Subcutaneous abdominal adipose tissue (tissue), 5 donors: ENCODE measurements at regions not wholly inside any gene's neighbourhood (a gene's known extent, or its start where the extent isn't known, plus 50 kb on each side); places are given as distances from the start of the nearest gene placed in this dataset.

Experiments
- H3K27ac ChIP-seq: one replicate; pipeline ENCODE4 v1.7.0; 2013; ENCODE audit warnings: low read depth, mild to moderate bottlenecking, inconsistent platforms, low read length, moderate library complexity
- H3K27me3 ChIP-seq, 5 donors: one replicate each; pipeline ENCODE4 v1.7.0; 2013; ENCODE audit warnings: low read length in 5 of 5, inconsistent platforms in 1 of 5; ENCODE audit not compliant: control insufficient read depth in 5 of 5, insufficient read depth in 4 of 5
- H3K36me3 ChIP-seq, 5 donors: one replicate each; pipeline ENCODE4 v1.7.0; 2013; ENCODE audit warnings: low read length in 5 of 5; ENCODE audit not compliant: control insufficient read depth in 5 of 5, insufficient read depth in 5 of 5
- H3K4me1 ChIP-seq, 5 donors: one replicate each; pipeline ENCODE4 v1.7.0; 2013; ENCODE audit warnings: low read length in 5 of 5, mild to moderate bottlenecking in 3 of 5, moderate library complexity in 1 of 5; ENCODE audit not compliant: control insufficient read depth in 5 of 5, insufficient read depth in 5 of 5
- H3K4me3 ChIP-seq, 5 donors: one replicate each; pipeline ENCODE4 v1.7.0; 2013; ENCODE audit warnings: low read length in 5 of 5, low read depth in 1 of 5
- H3K9ac ChIP-seq, 5 donors: one replicate each; pipeline ENCODE4 v1.7.0; 2013; ENCODE audit warnings: low read length in 5 of 5, mild to moderate bottlenecking in 4 of 5, moderate library complexity in 3 of 5
- H3K9me3 ChIP-seq, 5 donors: one replicate each; pipeline ENCODE4 v1.7.0; 2013; ENCODE audit warnings: low read length in 5 of 5; ENCODE audit not compliant: control insufficient read depth in 5 of 5
- donor health status: healthy.
- donor health status: healthy.
- donor health status: healthy.
- donor health status: healthy.
- donor health status: healthy.

- Histone ChIP-seq H3K4me3 (no peak overlapping the region), H3K9ac (no peak overlapping the region), H3K27ac (no peak overlapping the region), H3K36me3 (no peaks in the 10 kb centered on the region), H3K9me3 (no peaks in the 10 kb centered on the region), H3K4me1 (no peaks in the 10 kb centered on the region), H3K27me3 (no peaks in the 10 kb centered on the region)
Observed at GRCh38 chr4:123966990-123967769, 570.6 kb downstream of the SPRY1 start.

DNA sequence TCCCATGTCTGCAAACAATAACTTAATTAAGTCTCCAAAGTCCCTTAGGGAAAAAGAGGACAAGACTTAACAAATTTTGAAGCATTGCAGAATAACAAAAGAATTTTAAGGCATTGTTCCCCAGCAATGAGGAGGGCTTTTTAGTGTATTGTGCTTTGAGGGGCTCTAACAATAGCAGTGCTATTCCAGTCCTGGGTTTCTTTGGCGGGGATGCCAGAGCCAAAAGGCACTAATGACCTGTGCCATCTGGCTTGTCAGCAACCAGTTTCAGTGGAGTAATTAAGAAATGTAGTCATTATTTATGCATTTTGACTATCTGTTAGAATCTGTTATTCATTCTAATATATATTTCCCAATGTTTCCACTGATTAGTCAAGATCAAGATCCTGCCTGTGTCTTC is 575.4 kb downstream of the SPRY1 start:
- H3K27me3 ChIP-seq: no peaks in the 10 kb centered on the region
- no peaks in the 10 kb centered on the region for H3K36me3 ChIP-seq
- no peaks in the 10 kb centered on the region for H3K9me3 ChIP-seq
- H3K27ac ChIP-seq: no peak overlapping the region
- H3K4me3 ChIP-seq: no peak overlapping the region
- peaks cover 0 to 7% (median 0%) of the 10 kb centered on the region in 5 donors for H3K4me1 ChIP-seq
- H3K9ac ChIP-seq: no peak overlapping the region

DNA sequence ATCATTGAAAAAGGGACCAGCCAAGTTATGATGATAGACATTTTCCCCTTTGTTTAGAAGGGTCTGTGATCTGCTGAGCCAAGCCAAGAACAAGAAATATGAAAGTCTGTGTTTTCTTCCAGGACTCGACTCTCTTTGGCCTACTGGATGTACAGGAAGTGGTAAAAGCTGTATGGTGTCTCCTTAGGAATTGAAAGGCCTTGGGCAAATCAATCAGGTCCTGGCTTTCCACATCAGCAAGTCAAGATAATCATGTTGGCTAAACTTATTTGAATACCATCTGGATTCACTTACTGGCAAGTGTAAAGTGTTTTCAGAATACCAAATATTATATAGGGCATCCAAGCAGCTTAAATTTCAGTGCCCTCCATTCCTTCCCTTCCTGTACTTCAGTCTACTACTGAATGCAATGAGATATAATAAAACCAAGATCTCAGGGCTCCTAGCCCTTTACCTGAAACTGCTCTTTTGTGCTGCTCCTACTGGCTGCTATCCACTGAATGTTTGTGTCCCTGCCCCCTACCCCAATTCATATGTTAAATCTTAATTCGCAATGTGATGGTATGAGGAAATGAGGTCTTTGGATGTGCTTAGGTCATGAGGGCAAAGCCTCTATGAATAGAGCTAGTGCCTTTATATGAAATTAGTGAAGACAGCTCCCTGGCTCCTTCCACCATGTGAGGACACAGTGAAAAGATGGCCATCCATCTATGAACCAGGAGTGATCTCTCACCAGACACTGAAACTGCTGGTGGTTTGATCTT is 578.0 kb downstream of the SPRY1 start:
- Histone ChIP-seq H3K4me1 (peaks cover 0 to 7% (median 0%) of the 10 kb centered on the region in 5 donors), H3K9ac (no peak overlapping the region), H3K27ac (no peak overlapping the region)

GRCh38 chr4:123976285-123976684 is 579.7 kb downstream of the SPRY1 start:
- Histone ChIP-seq H3K27ac (no peak overlapping the region), H3K4me3 (no peak overlapping the region), H3K9me3 (peaks cover 0 to 13% (median 0%) of the 10 kb centered on the region in 5 donors), H3K4me1 (peaks cover 0 to 8% (median 0%) of the 10 kb centered on the region in 5 donors), H3K36me3 (no peaks in the 10 kb centered on the region), H3K27me3 (no peaks in the 10 kb centered on the region), H3K9ac (no peak overlapping the region)

More for the DNA sequence above, 578.0 kb downstream of the SPRY1 start:
- peaks cover 0 to 10% (median 0%) of the 10 kb centered on the region in 5 donors for H3K9me3 ChIP-seq
- no peaks in the 10 kb centered on the region for H3K36me3 ChIP-seq
- no peak overlapping the region for H3K4me3 ChIP-seq
- no peaks in the 10 kb centered on the region for H3K27me3 ChIP-seq

GRCh38 chr4:123976819-123977218 is 580.2 kb downstream of the SPRY1 start:
- Histone ChIP-seq H3K27me3 (no peaks in the 10 kb centered on the region), H3K4me1 (peaks cover 0 to 8% (median 0%) of the 10 kb centered on the region in 5 donors), H3K9ac (no peak overlapping the region), H3K27ac (no peak overlapping the region), H3K9me3 (peaks cover 0 to 13% (median 0%) of the 10 kb centered on the region in 5 donors), H3K36me3 (no peaks in the 10 kb centered on the region), H3K4me3 (no peak overlapping the region)

DNA sequence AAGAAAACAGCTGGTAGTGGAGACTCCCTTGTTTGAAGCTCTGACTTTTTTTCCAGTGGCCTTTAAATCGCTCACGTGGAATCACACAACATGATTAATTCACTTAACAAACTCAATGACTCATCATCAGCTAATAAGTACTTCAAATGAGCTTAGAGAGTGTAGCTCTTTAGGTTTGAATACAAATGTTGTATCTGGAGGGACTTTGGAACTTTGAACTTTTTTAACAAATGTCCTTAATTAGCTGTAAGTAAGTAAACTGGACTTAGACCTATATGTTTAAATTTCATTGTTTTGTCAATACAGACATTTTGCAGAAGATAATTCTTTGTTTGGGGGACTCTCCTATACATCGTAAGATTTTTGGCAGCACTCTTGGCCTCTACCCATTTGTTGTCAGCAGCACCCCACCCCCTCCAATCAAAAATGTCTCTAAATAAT is 581.1 kb downstream of the SPRY1 start:
- H3K27ac ChIP-seq: no peak overlapping the region

GRCh38 chr4:123978637-123979036 is 582.0 kb downstream of the SPRY1 start:
- no peaks in the 10 kb centered on the region for H3K27me3 ChIP-seq
- H3K9ac ChIP-seq: no peak overlapping the region
- no peak overlapping the region for H3K4me3 ChIP-seq
- peaks cover 0 to 8% (median 0%) of the 10 kb centered on the region in 5 donors for H3K4me1 ChIP-seq
- no peaks in the 10 kb centered on the region for H3K36me3 ChIP-seq
- peaks cover 0 to 21% (median 5%) of the 10 kb centered on the region in 5 donors for H3K9me3 ChIP-seq
- H3K27ac ChIP-seq: no peak overlapping the region

More for the DNA sequence above, 581.1 kb downstream of the SPRY1 start:
- no peaks in the 10 kb centered on the region for H3K36me3 ChIP-seq
- H3K4me1 ChIP-seq: peaks cover 0 to 8% (median 0%) of the 10 kb centered on the region in 5 donors
- H3K27me3 ChIP-seq: no peaks in the 10 kb centered on the region
- no peak overlapping the region for H3K9ac ChIP-seq
- peaks cover 0 to 15% (median 2%) of the 10 kb centered on the region in 5 donors for H3K9me3 ChIP-seq
- no peak overlapping the region for H3K4me3 ChIP-seq

DNA sequence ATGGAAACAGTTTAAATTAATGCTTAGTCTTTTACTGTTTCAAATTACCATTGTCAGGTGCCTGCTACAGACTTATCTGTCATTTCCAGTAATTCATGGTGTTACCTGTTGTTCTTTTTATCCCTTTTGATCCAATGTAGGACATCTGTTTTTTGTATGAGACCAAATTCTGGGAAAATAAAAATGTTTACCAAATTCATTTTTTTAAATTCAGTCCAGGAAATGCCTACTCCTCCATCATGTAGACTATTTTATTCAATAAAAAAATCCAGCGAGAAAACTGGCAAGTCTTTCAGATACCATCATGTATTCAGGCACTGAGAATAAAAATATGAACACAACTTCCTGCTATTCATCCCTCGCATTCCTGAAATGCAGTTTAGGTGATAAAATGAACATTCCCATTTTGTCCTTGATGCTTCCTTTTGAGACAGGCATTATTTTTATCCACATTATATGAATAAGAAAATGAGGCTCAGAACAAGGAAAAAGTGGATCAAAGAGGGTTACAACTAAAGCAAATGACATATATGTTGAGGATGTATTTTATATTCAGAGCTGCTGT is 584.2 kb downstream of the SPRY1 start:
- H3K9ac ChIP-seq: no peak overlapping the region
- H3K9me3 ChIP-seq: peaks cover 0 to 21% (median 5%) of the 10 kb centered on the region in 5 donors
- H3K27ac ChIP-seq: no peak overlapping the region
- H3K36me3 ChIP-seq: no peaks in the 10 kb centered on the region
- H3K4me3 ChIP-seq: no peak overlapping the region
- no peaks in the 10 kb centered on the region for H3K27me3 ChIP-seq
- H3K4me1 ChIP-seq: peaks cover 0 to 8% (median 4%) of the 10 kb centered on the region in 5 donors

GRCh38 chr4:123984886-123985285 is 588.3 kb downstream of the SPRY1 start:
- Histone ChIP-seq H3K4me3 (no peak overlapping the region), H3K9ac (no peak overlapping the region), H3K4me1 (peaks cover 0 to 23% (median 5%) of the 10 kb centered on the region in 5 donors), H3K9me3 (peaks cover 0 to 8% (median 5%) of the 10 kb centered on the region in 5 donors), H3K27ac (no peak overlapping the region), H3K27me3 (no peaks in the 10 kb centered on the region), H3K36me3 (no peaks in the 10 kb centered on the region)
